ENCODE measurements at regions not wholly inside any gene's neighbourhood (a gene's known extent, or its start where the extent isn't known, plus 50 kb on each side); places are given as distances from the start of the nearest gene placed in this dataset.

DNA sequence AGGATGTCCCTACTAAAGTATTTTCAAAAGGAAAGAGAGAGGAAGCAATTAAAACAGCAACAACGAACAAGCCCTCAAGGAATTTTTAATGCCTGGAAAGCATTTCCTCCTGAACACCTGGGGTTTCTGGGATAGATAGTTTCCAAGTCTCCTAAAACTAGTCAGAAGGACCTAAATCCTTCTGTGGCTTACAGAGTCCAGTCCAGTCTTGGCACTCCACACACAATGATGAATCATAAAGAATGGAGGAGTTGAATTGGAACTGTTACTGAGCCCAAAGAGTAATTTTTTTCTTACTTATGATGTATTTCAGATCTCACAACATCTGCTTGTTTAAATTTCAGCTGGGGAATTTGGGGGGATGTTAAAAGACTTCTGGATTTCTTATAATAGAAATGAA is 144.6 kb upstream of the SETBP1 start:
- Histone ChIP-seq H3K9ac (ENCODE audit: low read length) (no peak overlapping the region), H3K4me3 (ENCODE audit: control extremely low read depth in 1 of 5, extremely low read depth in 1 of 5, insufficient read depth in 1 of 5, low read depth in 2 of 5, low read length in 4 of 5) (no peak overlapping the region), H3K27me3 (replicated peaks in 1 of 4; ENCODE audit: control extremely low read depth in 1 of 4, control insufficient read depth in 3 of 4, insufficient read depth in 4 of 4, low read length in 3 of 4) (no peaks in the 10 kb centered on the region), H2AFZ (ENCODE audit: insufficient read depth, low read depth, low read length, poor library complexity, severe bottlenecking) (no peak overlapping the region), H3K36me3 (replicated peaks in 1 of 2; ENCODE audit: control extremely low read depth in 1 of 2, control insufficient read depth in 1 of 2, extremely low read depth in 1 of 2, insufficient read depth in 2 of 2, low read length in 1 of 2) (no peaks in the 10 kb centered on the region), H3K79me2 (ENCODE audit: control insufficient read depth, insufficient read depth, low read length) (no peaks in the 10 kb centered on the region), H3K9me3 (ENCODE audit: control extremely low read depth in 1 of 3, control insufficient read depth in 2 of 3, insufficient read depth in 1 of 3, low read length in 2 of 3) (no peaks in the 10 kb centered on the region), H3K4me2 (replicated peaks; ENCODE audit: low read depth, low read length, poor library complexity, severe bottlenecking) (no peak overlapping the region), H3K27ac (ENCODE audit: low read length in 2 of 2) (no peak overlapping the region), H3K4me1 (ENCODE audit: control insufficient read depth in 2 of 2, insufficient read depth in 2 of 2, low read length in 2 of 2) (peaks cover 13 to 20% of the 10 kb centered on the region in 2 donors), H4K20me1 (ENCODE audit: control insufficient read depth, insufficient read depth, low read length, poor library complexity, severe bottlenecking) (no peaks in the 10 kb centered on the region)
- Mint-ChIP-seq H3K4me1 (peaks cover 32% of the 10 kb centered on the region), H3K27me3 (no peaks in the 10 kb centered on the region), H3K27ac (no peak overlapping the region), H3K4me3 (no peak overlapping the region), H3K9me3 (ENCODE audit: insufficient read depth) (no peaks in the 10 kb centered on the region)
- no CpG with 5 or more reads among the region's 1 CpG for WGBS (ENCODE audit: insufficient coverage)
- no peak for DNase-seq
- no peak for TF ChIP-seq EZH2 (IDR thresholded peaks at IDR 0.05; ENCODE audit: borderline replicate concordance, insufficient read depth, low read depth, low read length, poor library complexity, severe bottlenecking)
- TF ChIP-seq, protein P1, sequence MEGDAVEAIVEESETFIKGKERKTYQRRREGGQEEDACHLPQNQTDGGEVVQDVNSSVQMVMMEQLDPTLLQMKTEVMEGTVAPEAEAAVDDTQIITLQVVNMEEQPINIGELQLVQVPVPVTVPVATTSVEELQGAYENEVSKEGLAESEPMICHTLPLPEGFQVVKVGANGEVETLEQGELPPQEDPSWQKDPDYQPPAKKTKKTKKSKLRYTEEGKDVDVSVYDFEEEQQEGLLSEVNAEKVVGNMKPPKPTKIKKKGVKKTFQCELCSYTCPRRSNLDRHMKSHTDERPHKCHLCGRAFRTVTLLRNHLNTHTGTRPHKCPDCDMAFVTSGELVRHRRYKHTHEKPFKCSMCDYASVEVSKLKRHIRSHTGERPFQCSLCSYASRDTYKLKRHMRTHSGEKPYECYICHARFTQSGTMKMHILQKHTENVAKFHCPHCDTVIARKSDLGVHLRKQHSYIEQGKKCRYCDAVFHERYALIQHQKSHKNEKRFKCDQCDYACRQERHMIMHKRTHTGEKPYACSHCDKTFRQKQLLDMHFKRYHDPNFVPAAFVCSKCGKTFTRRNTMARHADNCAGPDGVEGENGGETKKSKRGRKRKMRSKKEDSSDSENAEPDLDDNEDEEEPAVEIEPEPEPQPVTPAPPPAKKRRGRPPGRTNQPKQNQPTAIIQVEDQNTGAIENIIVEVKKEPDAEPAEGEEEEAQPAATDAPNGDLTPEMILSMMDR (IDR thresholded peaks at IDR 0.05): no peak
- ChIA-PET CTCF (no interaction called here), POLR2A (no interaction called here)
- ATAC-seq (ENCODE audit: low read depth): no peak
- intact Hi-C loops (cut with micrococcal nuclease): no loop called here

DNA sequence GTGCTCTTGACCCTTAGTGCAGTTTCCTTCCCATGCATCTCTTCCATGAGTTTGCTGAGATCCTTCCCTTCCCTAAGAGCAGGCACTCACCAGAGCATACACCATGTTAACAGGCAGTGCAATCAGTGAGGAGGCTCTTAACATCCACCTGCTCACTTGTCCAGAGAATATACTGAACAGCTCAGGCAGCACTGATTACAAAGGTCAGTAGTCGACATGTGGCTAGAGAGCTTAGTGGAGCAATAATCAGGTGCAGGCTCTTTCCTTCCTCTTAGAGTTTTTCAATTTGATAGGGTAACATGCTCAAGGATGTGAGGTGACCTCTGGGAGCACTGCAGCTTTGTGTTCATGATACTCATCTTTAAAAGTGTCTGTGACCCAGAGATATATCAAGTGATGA is 144.1 kb upstream of the SETBP1 start:
- Histone ChIP-seq H3K9me3 (ENCODE audit: control extremely low read depth in 1 of 3, control insufficient read depth in 2 of 3, insufficient read depth in 1 of 3, low read length in 2 of 3) (no peaks in the 10 kb centered on the region), H3K36me3 (replicated peaks in 1 of 2; ENCODE audit: control extremely low read depth in 1 of 2, control insufficient read depth in 1 of 2, extremely low read depth in 1 of 2, insufficient read depth in 2 of 2, low read length in 1 of 2) (no peaks in the 10 kb centered on the region), H3K79me2 (ENCODE audit: control insufficient read depth, insufficient read depth, low read length) (no peaks in the 10 kb centered on the region), H3K27me3 (replicated peaks in 1 of 4; ENCODE audit: control extremely low read depth in 1 of 4, control insufficient read depth in 3 of 4, insufficient read depth in 4 of 4, low read length in 3 of 4) (no peaks in the 10 kb centered on the region), H2AFZ (ENCODE audit: insufficient read depth, low read depth, low read length, poor library complexity, severe bottlenecking) (no peak overlapping the region), H4K20me1 (ENCODE audit: control insufficient read depth, insufficient read depth, low read length, poor library complexity, severe bottlenecking) (no peaks in the 10 kb centered on the region), H3K4me3 (ENCODE audit: control extremely low read depth in 1 of 5, extremely low read depth in 1 of 5, insufficient read depth in 1 of 5, low read depth in 2 of 5, low read length in 4 of 5) (no peak overlapping the region), H3K27ac (ENCODE audit: low read length in 2 of 2) (no peak overlapping the region), H3K4me1 (ENCODE audit: control insufficient read depth in 2 of 2, insufficient read depth in 2 of 2, low read length in 2 of 2) (peaks cover 13 to 20% of the 10 kb centered on the region in 2 donors), H3K9ac (ENCODE audit: low read length) (no peak overlapping the region), H3K4me2 (replicated peaks; ENCODE audit: low read depth, low read length, poor library complexity, severe bottlenecking) (no peak overlapping the region)
- WGBS (ENCODE audit: insufficient coverage): no CpG with 5 or more reads among the region's 1 CpG
- Mint-ChIP-seq H3K9me3 (ENCODE audit: insufficient read depth) (no peaks in the 10 kb centered on the region), H3K27me3 (no peaks in the 10 kb centered on the region), H3K4me3 (no peak overlapping the region), H3K4me1 (peaks cover 32% of the 10 kb centered on the region), H3K27ac (no peak overlapping the region)
- TF ChIP-seq, protein P1 (IDR thresholded peaks at IDR 0.05): no peak
- no peak for TF ChIP-seq EZH2 (IDR thresholded peaks at IDR 0.05; ENCODE audit: borderline replicate concordance, insufficient read depth, low read depth, low read length, poor library complexity, severe bottlenecking)
- ChIA-PET CTCF (no interaction called here), POLR2A (no interaction called here)
- DNase-seq (no peak), ATAC-seq (ENCODE audit: low read depth) (no peak)
- intact Hi-C loops (cut with micrococcal nuclease): no loop called here

All from B cell (primary cell).